Adrenal gland (tissue), 9 donors: ENCODE measurements at regions not wholly inside any gene's neighbourhood (a gene's known extent, or its start where the extent isn't known, plus 50 kb on each side); places are given as distances from the start of the nearest gene placed in this dataset.

Experiments used
- DNase-seq, 7 donors: peaks; one replicate each; pipeline ENCODE4 v3.0.0-alpha.2; 2019 to 2020
- H3K27ac ChIP-seq, 5 donors: fragments of 200-600 bp; sonication (generic) in 4 of 5; 1 replicate in 3 of 5; 2 replicates in 2 of 5; pipeline versions ENCODE4 v1.5.1 to v1.8.0; 2016 to 2020; ENCODE audit warnings: mild to moderate bottlenecking in 1 of 5
- H3K27me3 ChIP-seq: fragments of 200-600 bp; 2 replicates; pipeline ENCODE4 v1.8.0; 2021
- H3K36me3 ChIP-seq, 2 donors: fragments of 200-600 bp; replicated peaks in 1 of 2; 1 replicate in 1 of 2; 2 replicates in 1 of 2; pipeline versions ENCODE4 v1.5.1 to v1.8.0; 2018 to 2022
- H3K4me1 ChIP-seq, 2 donors: fragments of 200-600 bp; replicated peaks in 1 of 2; 1 replicate in 1 of 2; 2 replicates in 1 of 2; pipeline versions ENCODE4 v1.5.1 to v1.8.0; 2018 to 2021
- H3K4me3 ChIP-seq, 4 donors: fragments of 200-600 bp; sonication (generic) in 3 of 4; one replicate each; pipeline ENCODE4 v1.5.1; 2016 to 2018
- H3K9me3 ChIP-seq, 3 donors: fragments of 200-600 bp; sonication (generic) in 1 of 3; replicated peaks in 1 of 3; 1 replicate in 2 of 3; 2 replicates in 1 of 3; pipeline versions ENCODE4 v1.5.1 to v1.8.0; 2016 to 2021
- POLR2A ChIP-seq, 2 donors: fragments of 450-650 bp; IDR thresholded peaks; one replicate each; pipeline ENCODE4 v1.6.1; 2017; ENCODE audit warnings: antibody characterized with exemption in 2 of 2, mild to moderate bottlenecking in 2 of 2, moderate library complexity in 1 of 2
- WGBS, 4 donors: extraction: QIAGEN DNeasy Blood & Tissue Kit in 2 of 4; methylation state at CpG; one replicate each; pipeline versions ENCODE4 v1.1.5 to v1.1.7; 2013 to 2017; 5-methylcytosine and 5-hydroxymethylcytosine counted together
- intact Hi-C, 2 donors: fragments of 100-400 bp; cut with DNase I; formaldehyde crosslinking; loops; one replicate each; pipeline versions ENCODE4 v1.14.1 to v1.15.0; 2022 to 2023
- TF ChIP-seq, protein P1 (sequence below), 6 experiments: fragments of 450-650 bp in 4 of 6; fragments of 200-600 bp in 2 of 6; sonication (generic) in 1 of 6; IDR thresholded peaks; 1 replicate in 5 of 6; 2 replicates in 1 of 6; pipeline versions ENCODE4 v1.5.1 to v1.8.0; 2016 to 2021; ENCODE audit warnings: antibody characterized with exemption in 6 of 6, mild to moderate bottlenecking in 2 of 6, moderate library complexity in 1 of 6
- donor health status: healthy with polysubstance abuse.
- donor health status: Bipolar disorder and iron deficiency.
- donor health status: DM: yes; HTN: yes; CAD: no.
- donor health status: DM: no; HTN: no; CAD: no.
- donor health status: DM: no; HTN: no; CAD: no.

GRCh38 chr6:113143206-113143605 lies 713.9 kb upstream of the MARCKS start:
- Histone ChIP-seq H3K36me3 (no peaks in the 10 kb centered on the region), H3K9me3 (no peaks in the 10 kb centered on the region), H3K27me3 (no peaks in the 10 kb centered on the region), H3K4me1 (no peaks in the 10 kb centered on the region), H3K27ac (no peak overlapping the region), H3K4me3 (no peak overlapping the region)
- DNase-seq = no peak
- no peak for TF ChIP-seq POLR2A (IDR thresholded peaks at IDR 0.05)
- TF ChIP-seq, protein P1, sequence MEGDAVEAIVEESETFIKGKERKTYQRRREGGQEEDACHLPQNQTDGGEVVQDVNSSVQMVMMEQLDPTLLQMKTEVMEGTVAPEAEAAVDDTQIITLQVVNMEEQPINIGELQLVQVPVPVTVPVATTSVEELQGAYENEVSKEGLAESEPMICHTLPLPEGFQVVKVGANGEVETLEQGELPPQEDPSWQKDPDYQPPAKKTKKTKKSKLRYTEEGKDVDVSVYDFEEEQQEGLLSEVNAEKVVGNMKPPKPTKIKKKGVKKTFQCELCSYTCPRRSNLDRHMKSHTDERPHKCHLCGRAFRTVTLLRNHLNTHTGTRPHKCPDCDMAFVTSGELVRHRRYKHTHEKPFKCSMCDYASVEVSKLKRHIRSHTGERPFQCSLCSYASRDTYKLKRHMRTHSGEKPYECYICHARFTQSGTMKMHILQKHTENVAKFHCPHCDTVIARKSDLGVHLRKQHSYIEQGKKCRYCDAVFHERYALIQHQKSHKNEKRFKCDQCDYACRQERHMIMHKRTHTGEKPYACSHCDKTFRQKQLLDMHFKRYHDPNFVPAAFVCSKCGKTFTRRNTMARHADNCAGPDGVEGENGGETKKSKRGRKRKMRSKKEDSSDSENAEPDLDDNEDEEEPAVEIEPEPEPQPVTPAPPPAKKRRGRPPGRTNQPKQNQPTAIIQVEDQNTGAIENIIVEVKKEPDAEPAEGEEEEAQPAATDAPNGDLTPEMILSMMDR (IDR thresholded peaks at IDR 0.05) = no peak
- WGBS, 4 donors = 79 to 92% (median 86%) methylated on average over 3 of the region's 3 CpGs
- intact Hi-C loops = no loop called here

GRCh38 chr6:113144117-113144516 lies 713.0 kb upstream of the MARCKS start:
- WGBS, 4 donors = 76 to 88% (median 77%) methylated on average over 3 of the region's 3 CpGs
- Histone ChIP-seq H3K27ac (no peak overlapping the region), H3K27me3 (no peaks in the 10 kb centered on the region), H3K4me3 (no peak overlapping the region), H3K36me3 (no peaks in the 10 kb centered on the region), H3K4me1 (no peaks in the 10 kb centered on the region), H3K9me3 (no peaks in the 10 kb centered on the region)
- intact Hi-C loops = no loop called here
- TF ChIP-seq POLR2A (IDR thresholded peaks at IDR 0.05) = no peak
- TF ChIP-seq, protein P1 (IDR thresholded peaks at IDR 0.05) = no peak
- DNase-seq = no peak

DNA sequence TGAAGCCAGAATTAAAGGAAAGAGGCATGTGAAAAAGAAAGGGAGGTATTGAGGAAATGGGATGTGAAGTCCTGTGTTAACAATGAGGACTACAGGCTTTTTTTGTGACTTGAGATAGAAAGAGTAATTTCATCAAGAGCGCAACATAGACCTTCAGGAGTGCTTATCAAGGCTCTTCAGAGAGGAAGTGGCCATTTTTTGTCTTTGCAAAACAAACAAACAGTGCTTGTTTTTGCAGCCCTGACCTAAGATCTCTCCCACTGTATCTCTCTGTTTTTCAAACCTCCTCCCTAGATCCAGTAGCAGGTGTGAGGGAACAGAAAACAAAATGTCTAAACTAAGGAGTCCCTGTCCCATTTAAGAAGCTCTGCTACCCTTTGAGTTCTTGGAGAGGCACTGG lies 710.3 kb upstream of the MARCKS start:
- no peaks in the 10 kb centered on the region for H3K36me3 ChIP-seq
- H3K9me3 ChIP-seq = no peaks in the 10 kb centered on the region
- no peak for DNase-seq
- no peaks in the 10 kb centered on the region for H3K27me3 ChIP-seq
- 58 to 78% (median 69%) methylated on average over 1 of the region's 1 CpG for WGBS, 4 donors
- no peak overlapping the region for H3K27ac ChIP-seq
- no peak for TF ChIP-seq POLR2A (IDR thresholded peaks at IDR 0.05)
- TF ChIP-seq, protein P1 (IDR thresholded peaks at IDR 0.05) = no peak
- intact Hi-C loops = no loop called here
- no peak overlapping the region for H3K4me3 ChIP-seq
- H3K4me1 ChIP-seq = no peaks in the 10 kb centered on the region

DNA sequence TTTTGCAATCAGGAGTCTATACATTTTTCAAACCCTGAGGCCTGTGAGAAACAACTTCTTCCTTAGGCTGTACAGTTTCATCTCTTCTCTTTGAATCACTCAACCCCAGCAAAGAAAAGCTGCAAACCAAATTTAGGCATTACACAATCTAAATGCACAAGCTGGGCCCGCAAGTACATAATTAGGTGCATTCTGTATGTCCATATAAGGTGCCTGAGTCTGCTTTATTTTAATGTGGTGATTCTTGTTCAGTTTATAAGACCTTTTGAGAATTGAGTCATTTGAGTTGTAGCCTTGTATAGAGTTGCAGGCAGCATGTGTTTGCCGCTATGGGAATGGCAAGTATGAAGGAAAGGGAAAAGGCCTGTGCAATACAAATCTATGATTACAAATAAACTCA lies 709.6 kb upstream of the MARCKS start:
- H3K9me3 ChIP-seq = no peaks in the 10 kb centered on the region
- no peaks in the 10 kb centered on the region for H3K27me3 ChIP-seq
- no peak overlapping the region for H3K27ac ChIP-seq
- no peaks in the 10 kb centered on the region for H3K4me1 ChIP-seq
- no peak for DNase-seq
- 86 to 97% (median 95%) methylated on average over 2 of the region's 2 CpGs for WGBS, 4 donors
- H3K36me3 ChIP-seq = no peaks in the 10 kb centered on the region
- intact Hi-C loops = no loop called here
- no peak overlapping the region for H3K4me3 ChIP-seq
- TF ChIP-seq, protein P1 (IDR thresholded peaks at IDR 0.05) = no peak
- TF ChIP-seq POLR2A (IDR thresholded peaks at IDR 0.05) = no peak
